HepG2 (cell line): ENCODE measurements at regions not wholly inside any gene's neighbourhood (a gene's known extent, or its start where the extent isn't known, plus 50 kb on each side); places are given as distances from the start of the nearest gene placed in this dataset.

Experiments
- ATAC-seq: fragments of 200-7000 bp; cut with Tn5 transposase; 3 replicates; pipeline ENCODE4 v1.9.1; 2020; ENCODE audit warnings: mild to moderate bottlenecking, moderate library complexity
- BruUV-seq: library from RNA; stranded (reverse); fragments of 400-500 nt; replicated peaks from 2 replicates; lab custom pipeline; 2021; lab: Mats Ljungman, UMichigan
- CTCF ChIA-PET: fragments of 300-600 bp; formaldehyde crosslinking; extraction: SDS; loops from one replicate; lab custom pipeline; 2021; ENCODE audit warnings: low total read pairs, inconsistent platforms, low intra/inter-chr PET ratio; lab: Yijun Ruan, JAX
- POLR2A ChIA-PET: fragments of 350-600 bp; sonication (Branson Sonifier 250); formaldehyde crosslinking; loops from one replicate; lab custom pipeline; 2020; ENCODE audit warnings: antibody characterized with exemption, inconsistent platforms; lab: Yijun Ruan, JAX
- DNase-seq: peaks from one replicate; pipeline ENCODE4 v3.0.0-alpha.2; 2015; ENCODE audit warnings: low spot score
- FAIRE-seq: peaks from 3 replicates; lab custom pipeline; 2011; peaks lifted over from hg19 to GRCh38; lab: Jason Lieb, UNC
- H2AFZ ChIP-seq: one replicate; pipeline ENCODE4 v1.6.1; 2011; ENCODE audit warnings: low read length, inconsistent platforms
- H3K27ac ChIP-seq: fragments of 300-600 bp; 3 replicates; pipeline ENCODE4 v1.8.0; 2011; ENCODE audit warnings: mixed run types, mild to moderate bottlenecking, mixed read lengths, low read length, inconsistent platforms; ENCODE audit not compliant: insufficient read depth; ENCODE audit errors: extremely low read length
- H3K27me3 ChIP-seq, 2 experiments: fragments of 200-600 bp in 1 of 2; 2 replicates in 1 of 2; 3 replicates in 1 of 2; pipeline versions ENCODE4 v1.6.0 to v1.8.0; 2011; ENCODE audit warnings: low read length in 2 of 2, mild to moderate bottlenecking in 2 of 2, moderate library complexity in 2 of 2, inconsistent platforms in 1 of 2; ENCODE audit not compliant: insufficient read depth in 2 of 2, control insufficient read depth in 1 of 2
- H3K36me3 ChIP-seq, 2 experiments: fragments of 200-600 bp in 1 of 2; replicated peaks in 1 of 2; 2 replicates in 1 of 2; 3 replicates in 1 of 2; pipeline versions ENCODE4 v1.5.1 to v1.8.0; 2011; ENCODE audit warnings: low read length in 2 of 2, inconsistent platforms in 1 of 2; ENCODE audit not compliant: insufficient read depth in 2 of 2, control insufficient read depth in 1 of 2
- H3K4me1 ChIP-seq: 2 replicates; pipeline ENCODE4 v1.5.1; 2012; ENCODE audit warnings: low read length, inconsistent platforms; ENCODE audit not compliant: insufficient read depth
- H3K4me2 ChIP-seq: 2 replicates; pipeline ENCODE4 v1.6.0; 2011; ENCODE audit warnings: low read depth, low read length, inconsistent platforms
- H3K4me3 ChIP-seq, 3 experiments: fragments of 200-600 bp in 1 of 3; sonication (generic), shearing (Covaris generic) in 1 of 3; replicated peaks in 1 of 3; 2 replicates each; pipeline ENCODE4 v1.5.1; 2011 to 2016; ENCODE audit warnings: low read length in 3 of 3, inconsistent platforms in 2 of 3, low read depth in 2 of 3, mild to moderate bottlenecking in 2 of 3, control low read depth in 1 of 3, mixed read lengths in 1 of 3; ENCODE audit not compliant: insufficient read depth in 1 of 3
- H3K79me2 ChIP-seq: one replicate; pipeline ENCODE4 v1.6.1; 2011; ENCODE audit warnings: low read length, inconsistent platforms; ENCODE audit not compliant: insufficient read depth
- H3K9ac ChIP-seq: 2 replicates; pipeline ENCODE4 v1.6.0; 2011; ENCODE audit warnings: mild to moderate bottlenecking, low read depth, low read length, inconsistent platforms; ENCODE audit not compliant: insufficient read depth
- H3K9me3 ChIP-seq: 2 replicates; pipeline ENCODE4 v1.5.1; 2012; ENCODE audit warnings: mild to moderate bottlenecking, low read length
- H4K20me1 ChIP-seq: 2 replicates; pipeline ENCODE4 v1.6.0; 2011; ENCODE audit warnings: inconsistent platforms, mild to moderate bottlenecking, low read length, moderate library complexity; ENCODE audit not compliant: insufficient read depth
- FIP1L1 ChIP-seq: fragments of 200-400 bp; formaldehyde crosslinking; IDR thresholded peaks from 2 replicates; pipeline ENCODE4 v1.6.1; 2018; ENCODE audit warnings: low read depth, mild to moderate bottlenecking, low read length, moderate library complexity, borderline replicate concordance; ENCODE audit not compliant: insufficient read depth
- GATAD2A ChIP-seq: IDR thresholded peaks from 2 replicates; pipeline ENCODE4 v1.6.1; 2016
- HMGA1 ChIP-seq: sonication (generic); formaldehyde crosslinking; conservative IDR thresholded peaks from 2 replicates; pipeline ENCODE4 v1.4.0; 2020; ENCODE audit warnings: missing genetic modification reagents
- HNRNPLL ChIP-seq: fragments of 200-400 bp; formaldehyde crosslinking; IDR thresholded peaks from 2 replicates; pipeline ENCODE4 v1.6.1; 2017; ENCODE audit warnings: mild to moderate bottlenecking, low read depth, low read length; ENCODE audit not compliant: poor library complexity, severe bottlenecking
- MED8 ChIP-seq: sonication (generic); formaldehyde crosslinking; IDR thresholded peaks from 2 replicates; pipeline ENCODE4 v1.8.1; 2023; ENCODE audit warnings: mild to moderate bottlenecking, missing genetic modification reagents; ENCODE audit not compliant: insufficient replicate concordance
- NBN ChIP-seq: fragments of 450-650 bp; conservative IDR thresholded peaks from 2 replicates; pipeline ENCODE4 v1.6.1; 2017
- TBL1XR1 ChIP-seq: fragments of 150-350 bp; IDR thresholded peaks from 2 replicates; pipeline ENCODE4 v1.6.1; 2014; ENCODE audit warnings: borderline replicate concordance, low read length; ENCODE audit not compliant: partially characterized antibody
- ZFAT ChIP-seq: sonication (generic); formaldehyde crosslinking; conservative IDR thresholded peaks from 2 replicates; pipeline ENCODE4 v1.8.1; 2023; ENCODE audit warnings: missing genetic modification reagents, inconsistent platforms
- WGBS: methylation state at CpG from one replicate; pipeline ENCODE4 v1.1.6; 2017; ENCODE audit warnings: low lambda C conversion rate; 5-methylcytosine and 5-hydroxymethylcytosine counted together
- in situ Hi-C: cut with HindIII; loops from 2 replicates; pipeline ENCODE4 v1.10.0; 2017; ENCODE audit warnings: low pct_unique_long_range_greater_than_20kb; ENCODE audit not compliant: extremely low pct_ligation_motif_present
- intact Hi-C: fragments of 100-400 bp; cut with micrococcal nuclease; formaldehyde crosslinking; loops from one replicate; pipeline ENCODE4 v1.10.0; 2022; ENCODE audit not compliant: unreplicated experiment
- TF ChIP-seq, protein P1 (sequence below): sonication (generic); formaldehyde crosslinking; IDR thresholded peaks from 2 replicates; pipeline ENCODE4 v1.4.0; 2020; ENCODE audit warnings: missing genetic modification reagents

DNA sequence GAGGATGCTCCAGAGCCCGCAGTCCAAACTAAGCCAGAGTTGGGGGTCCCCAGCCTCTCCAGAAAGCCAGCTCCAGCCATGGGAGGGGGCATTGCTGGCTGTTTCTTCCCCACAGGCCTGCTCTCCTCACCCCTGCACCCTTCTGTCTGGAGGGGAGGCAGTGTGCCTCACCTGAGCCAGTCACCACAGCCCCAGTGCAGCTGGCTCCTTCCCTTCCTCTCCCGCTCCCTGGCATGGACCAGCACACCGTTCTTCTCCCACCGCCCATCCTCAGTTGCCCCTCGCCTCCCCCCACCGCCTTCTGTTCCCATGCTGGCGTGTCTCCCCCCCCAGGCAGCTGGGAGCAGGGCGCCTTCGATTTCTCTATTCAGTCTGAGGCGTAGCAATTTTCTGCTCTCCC is 110.5 kb upstream of the THY1 start:
- Histone ChIP-seq H3K79me2 (no peaks in the 10 kb centered on the region), H3K36me3 (no peaks in the 10 kb centered on the region), H3K27ac (no peak overlapping the region), H3K4me3 (no peak overlapping the region), H3K4me2 (no peak overlapping the region), H3K9ac (no peak overlapping the region), H4K20me1 (0 out of 2 replicates have a peak, but pooled peaks cover 4% of the 10 kb centered on the region), H3K9me3 (no peaks in the 10 kb centered on the region), H3K4me1 (peaks cover 6% of the 10 kb centered on the region; the same call in 1 of the 2 replicates), H2AFZ (no peak overlapping the region), H3K27me3 (peaks cover 4 to 52% of the 10 kb centered on the region in 2 experiments; a peak in 3 of 5 replicates)
- FAIRE-seq (no peak), ATAC-seq (no peak; the same call in 1 of the 3 replicates), DNase-seq (no peak)
- CTCF ChIA-PET, result interaction anchor here (2.4 kb wide), 1 partner anchor 52 kb away, joined by 48 read pairs; no protein-coding TSS in a partner anchor
- intact Hi-C loops (no loop called here), in situ Hi-C loops (loop anchor here (5.0 kb wide), 1 partner anchor 51 kb away; no protein-coding TSS in a partner anchor)
- TF ChIP-seq HMGA1 (CRISPR knock-in tag), result no peak
- TF ChIP-seq, protein P1, sequence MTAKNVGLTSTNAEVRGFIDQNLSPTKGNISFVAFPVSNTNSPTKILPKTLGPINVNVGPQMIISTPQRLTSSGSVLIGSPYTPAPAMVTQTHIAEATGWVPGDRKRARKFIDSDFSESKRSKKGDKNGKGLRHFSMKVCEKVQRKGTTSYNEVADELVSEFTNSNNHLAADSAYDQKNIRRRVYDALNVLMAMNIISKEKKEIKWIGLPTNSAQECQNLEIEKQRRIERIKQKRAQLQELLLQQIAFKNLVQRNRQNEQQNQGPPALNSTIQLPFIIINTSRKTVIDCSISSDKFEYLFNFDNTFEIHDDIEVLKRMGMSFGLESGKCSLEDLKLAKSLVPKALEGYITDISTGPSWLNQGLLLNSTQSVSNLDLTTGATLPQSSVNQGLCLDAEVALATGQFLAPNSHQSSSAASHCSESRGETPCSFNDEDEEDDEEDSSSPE (CRISPR knock-in tag), result no peak
- TF ChIP-seq MED8 (CRISPR knock-in tag), result no peak
- no peak for TF ChIP-seq FIP1L1
- no peak for TF ChIP-seq TBL1XR1
- TF ChIP-seq ZFAT (CRISPR knock-in tag), result no peak
- TF ChIP-seq GATAD2A (CRISPR knock-in tag), result no peak
- TF ChIP-seq NBN, result no peak
- TF ChIP-seq HNRNPLL, result no peak
- POLR2A ChIA-PET, result interaction anchor here (0.6 kb wide), 1 partner anchor 1375 kb away, joined by 3 read pairs; no protein-coding TSS in a partner anchor
- no TSS peak for BruUV-seq
- WGBS, result 45% methylated on average over 10 of the region's 10 CpGs
